ENCODE measurements at regions not wholly inside any gene's neighbourhood (a gene's known extent, or its start where the extent isn't known, plus 50 kb on each side); places are given as distances from the start of the nearest gene placed in this dataset.

- TF ChIP-seq, protein P1, sequence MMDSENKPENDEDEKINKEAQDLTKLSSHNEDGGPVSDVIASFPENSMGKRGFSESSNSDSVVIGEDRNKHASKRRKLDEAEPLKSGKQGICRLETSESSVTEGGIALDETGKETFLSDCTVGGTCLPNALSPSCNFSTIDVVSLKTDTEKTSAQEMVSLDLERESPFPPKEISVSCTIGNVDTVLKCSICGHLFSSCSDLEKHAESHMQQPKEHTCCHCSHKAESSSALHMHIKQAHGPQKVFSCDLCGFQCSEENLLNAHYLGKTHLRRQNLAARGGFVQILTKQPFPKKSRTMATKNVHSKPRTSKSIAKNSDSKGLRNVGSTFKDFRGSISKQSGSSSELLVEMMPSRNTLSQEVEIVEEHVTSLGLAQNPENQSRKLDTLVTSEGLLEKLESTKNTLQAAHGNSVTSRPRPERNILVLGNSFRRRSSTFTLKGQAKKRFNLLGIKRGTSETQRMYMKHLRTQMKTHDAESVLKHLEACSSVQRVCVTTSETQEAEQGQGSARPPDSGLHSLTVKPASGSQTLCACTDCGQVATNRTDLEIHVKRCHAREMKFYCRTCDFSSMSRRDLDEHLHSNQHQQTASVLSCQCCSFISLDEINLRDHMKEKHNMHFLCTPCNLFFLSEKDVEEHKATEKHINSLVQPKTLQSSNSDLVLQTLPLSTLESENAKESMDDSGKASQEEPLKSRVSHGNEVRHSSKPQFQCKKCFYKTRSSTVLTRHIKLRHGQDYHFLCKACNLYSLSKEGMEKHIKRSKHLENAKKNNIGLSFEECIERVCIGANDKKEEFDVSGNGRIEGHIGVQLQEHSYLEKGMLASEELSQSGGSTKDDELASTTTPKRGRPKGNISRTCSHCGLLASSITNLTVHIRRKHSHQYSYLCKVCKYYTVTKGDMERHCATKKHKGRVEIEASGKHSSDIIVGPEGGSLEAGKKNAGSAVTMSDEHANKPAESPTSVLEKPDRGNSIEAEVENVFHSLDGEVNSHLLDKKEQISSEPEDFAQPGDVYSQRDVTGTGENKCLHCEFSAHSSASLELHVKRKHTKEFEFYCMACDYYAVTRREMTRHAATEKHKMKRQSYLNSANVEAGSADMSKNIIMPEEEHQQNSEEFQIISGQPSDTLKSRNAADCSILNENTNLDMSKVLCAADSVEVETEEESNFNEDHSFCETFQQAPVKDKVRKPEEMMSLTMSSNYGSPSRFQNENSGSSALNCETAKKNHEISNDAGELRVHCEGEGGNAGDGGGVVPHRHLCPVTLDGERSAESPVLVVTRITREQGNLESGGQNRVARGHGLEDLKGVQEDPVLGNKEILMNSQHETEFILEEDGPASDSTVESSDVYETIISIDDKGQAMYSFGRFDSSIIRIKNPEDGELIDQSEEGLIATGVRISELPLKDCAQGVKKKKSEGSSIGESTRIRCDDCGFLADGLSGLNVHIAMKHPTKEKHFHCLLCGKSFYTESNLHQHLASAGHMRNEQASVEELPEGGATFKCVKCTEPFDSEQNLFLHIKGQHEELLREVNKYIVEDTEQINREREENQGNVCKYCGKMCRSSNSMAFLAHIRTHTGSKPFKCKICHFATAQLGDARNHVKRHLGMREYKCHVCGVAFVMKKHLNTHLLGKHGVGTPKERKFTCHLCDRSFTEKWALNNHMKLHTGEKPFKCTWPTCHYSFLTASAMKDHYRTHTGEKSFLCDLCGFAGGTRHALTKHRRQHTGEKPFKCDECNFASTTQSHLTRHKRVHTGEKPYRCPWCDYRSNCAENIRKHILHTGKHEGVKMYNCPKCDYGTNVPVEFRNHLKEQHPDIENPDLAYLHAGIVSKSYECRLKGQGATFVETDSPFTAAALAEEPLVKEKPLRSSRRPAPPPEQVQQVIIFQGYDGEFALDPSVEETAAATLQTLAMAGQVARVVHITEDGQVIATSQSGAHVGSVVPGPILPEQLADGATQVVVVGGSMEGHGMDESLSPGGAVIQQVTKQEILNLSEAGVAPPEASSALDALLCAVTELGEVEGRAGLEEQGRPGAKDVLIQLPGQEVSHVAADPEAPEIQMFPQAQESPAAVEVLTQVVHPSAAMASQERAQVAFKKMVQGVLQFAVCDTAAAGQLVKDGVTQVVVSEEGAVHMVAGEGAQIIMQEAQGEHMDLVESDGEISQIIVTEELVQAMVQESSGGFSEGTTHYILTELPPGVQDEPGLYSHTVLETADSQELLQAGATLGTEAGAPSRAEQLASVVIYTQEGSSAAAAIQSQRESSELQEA (IDR thresholded peaks at IDR 0.05; ENCODE audit: low read depth): no peak
- TF ChIP-seq, protein P2, sequence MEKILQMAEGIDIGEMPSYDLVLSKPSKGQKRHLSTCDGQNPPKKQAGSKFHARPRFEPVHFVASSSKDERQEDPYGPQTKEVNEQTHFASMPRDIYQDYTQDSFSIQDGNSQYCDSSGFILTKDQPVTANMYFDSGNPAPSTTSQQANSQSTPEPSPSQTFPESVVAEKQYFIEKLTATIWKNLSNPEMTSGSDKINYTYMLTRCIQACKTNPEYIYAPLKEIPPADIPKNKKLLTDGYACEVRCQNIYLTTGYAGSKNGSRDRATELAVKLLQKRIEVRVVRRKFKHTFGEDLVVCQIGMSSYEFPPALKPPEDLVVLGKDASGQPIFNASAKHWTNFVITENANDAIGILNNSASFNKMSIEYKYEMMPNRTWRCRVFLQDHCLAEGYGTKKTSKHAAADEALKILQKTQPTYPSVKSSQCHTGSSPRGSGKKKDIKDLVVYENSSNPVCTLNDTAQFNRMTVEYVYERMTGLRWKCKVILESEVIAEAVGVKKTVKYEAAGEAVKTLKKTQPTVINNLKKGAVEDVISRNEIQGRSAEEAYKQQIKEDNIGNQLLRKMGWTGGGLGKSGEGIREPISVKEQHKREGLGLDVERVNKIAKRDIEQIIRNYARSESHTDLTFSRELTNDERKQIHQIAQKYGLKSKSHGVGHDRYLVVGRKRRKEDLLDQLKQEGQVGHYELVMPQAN (IDR thresholded peaks at IDR 0.05; ENCODE audit: borderline replicate concordance): peak; percentile 30; the same call in 1 of the 2 replicates
- TF ChIP-seq ZNF778 (CRISPR knock-in tag; IDR thresholded peaks at IDR 0.05) (no peak), ZFP30 (CRISPR knock-in tag; IDR thresholded peaks at IDR 0.05; ENCODE audit: borderline replicate concordance) (no peak), CTBP1 (IDR thresholded peaks at IDR 0.05; ENCODE audit: borderline replicate concordance) (peak; percentile 42; the same call in 1 of the 2 replicates), CHD4 (IDR thresholded peaks at IDR 0.05; ENCODE audit: insufficient read depth, insufficient replicate concordance, low read depth, low read length, poor library complexity, severe bottlenecking) (no peak), GATA2 (CRISPR knock-in tag; IDR thresholded peaks at IDR 0.05) (no peak), NFXL1 (CRISPR knock-in tag; IDR thresholded peaks at IDR 0.05) (no peak), LEF1 (IDR thresholded peaks at IDR 0.05) (no peak), CXXC5 (CRISPR knock-in tag; IDR thresholded peaks at IDR 0.05) (no peak), ZNF584 (CRISPR knock-in tag; IDR thresholded peaks at IDR 0.05; ENCODE audit: low read depth) (no peak)
- TF ChIP-seq, protein P3, sequence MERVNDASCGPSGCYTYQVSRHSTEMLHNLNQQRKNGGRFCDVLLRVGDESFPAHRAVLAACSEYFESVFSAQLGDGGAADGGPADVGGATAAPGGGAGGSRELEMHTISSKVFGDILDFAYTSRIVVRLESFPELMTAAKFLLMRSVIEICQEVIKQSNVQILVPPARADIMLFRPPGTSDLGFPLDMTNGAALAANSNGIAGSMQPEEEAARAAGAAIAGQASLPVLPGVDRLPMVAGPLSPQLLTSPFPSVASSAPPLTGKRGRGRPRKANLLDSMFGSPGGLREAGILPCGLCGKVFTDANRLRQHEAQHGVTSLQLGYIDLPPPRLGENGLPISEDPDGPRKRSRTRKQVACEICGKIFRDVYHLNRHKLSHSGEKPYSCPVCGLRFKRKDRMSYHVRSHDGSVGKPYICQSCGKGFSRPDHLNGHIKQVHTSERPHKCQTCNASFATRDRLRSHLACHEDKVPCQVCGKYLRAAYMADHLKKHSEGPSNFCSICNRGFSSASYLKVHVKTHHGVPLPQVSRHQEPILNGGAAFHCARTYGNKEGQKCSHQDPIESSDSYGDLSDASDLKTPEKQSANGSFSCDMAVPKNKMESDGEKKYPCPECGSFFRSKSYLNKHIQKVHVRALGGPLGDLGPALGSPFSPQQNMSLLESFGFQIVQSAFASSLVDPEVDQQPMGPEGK (CRISPR knock-in tag; IDR thresholded peaks at IDR 0.05; ENCODE audit: borderline replicate concordance): no peak
Observed at GRCh38 chr17:77322514-77323412, 182.0 kb downstream of the SEC14L1 start (continued).
